ENCODE measurements at regions not wholly inside any gene's neighbourhood (a gene's known extent, or its start where the extent isn't known, plus 50 kb on each side); places are given as distances from the start of the nearest gene placed in this dataset.

- no peak for DNase-seq (ENCODE audit: low read depth)
Measured at GRCh38 chr21:16834791-16835190, 678.1 kb upstream of the CXADR start.

GRCh38 chr21:16837321-16837720 is 675.5 kb upstream of the CXADR start:
- no peak for DNase-seq (ENCODE audit: low read depth)

GRCh38 chr21:16837721-16838120 is 675.1 kb upstream of the CXADR start:
- DNase-seq (ENCODE audit: low read depth): no peak

- DNase-seq (ENCODE audit: low read depth): no peak
Measured at GRCh38 chr21:16838331-16838730, 674.5 kb upstream of the CXADR start.

- no peak for DNase-seq (ENCODE audit: low read depth)
Measured at GRCh38 chr21:16840538-16840937, 672.3 kb upstream of the CXADR start.

GRCh38 chr21:16841975-16842695 is 670.7 kb upstream of the CXADR start:
- DNase-seq (ENCODE audit: low read depth): no peak

- no peak for DNase-seq (ENCODE audit: low read depth)
Measured at GRCh38 chr21:16842696-16843035, 670.2 kb upstream of the CXADR start.

GRCh38 chr21:16847211-16847610 is 665.6 kb upstream of the CXADR start:
- no peak for DNase-seq (ENCODE audit: low read depth)

- no peak for DNase-seq (ENCODE audit: low read depth)
Measured at GRCh38 chr21:16851054-16851453, 661.8 kb upstream of the CXADR start.

- DNase-seq (ENCODE audit: low read depth): no peak
Measured at GRCh38 chr21:16855164-16855667, 657.6 kb upstream of the CXADR start.

- DNase-seq (ENCODE audit: low read depth): no peak
Measured at GRCh38 chr21:16863362-16863905, 649.4 kb upstream of the CXADR start.

GRCh38 chr21:16863908-16864307 is 648.9 kb upstream of the CXADR start:
- DNase-seq (ENCODE audit: low read depth): no peak

- no peak for DNase-seq (ENCODE audit: low read depth)
Measured at GRCh38 chr21:16865632-16866031, 647.2 kb upstream of the CXADR start.

GRCh38 chr21:16866851-16867250 is 646.0 kb upstream of the CXADR start:
- DNase-seq (ENCODE audit: low read depth): no peak

GRCh38 chr21:16870103-16870502 is 642.7 kb upstream of the CXADR start:
- DNase-seq (ENCODE audit: low read depth): no peak

- DNase-seq (ENCODE audit: low read depth): no peak
Measured at GRCh38 chr21:16872616-16873015, 640.2 kb upstream of the CXADR start.

GRCh38 chr21:16873176-16873575 is 639.7 kb upstream of the CXADR start:
- no peak for DNase-seq (ENCODE audit: low read depth)

- no peak for DNase-seq (ENCODE audit: low read depth)
Measured at GRCh38 chr21:16873596-16873995, 639.2 kb upstream of the CXADR start.

GRCh38 chr21:16879479-16879878 is 633.4 kb upstream of the CXADR start:
- no peak for DNase-seq (ENCODE audit: low read depth)

GRCh38 chr21:16891821-16892220 is 621.0 kb upstream of the CXADR start:
- no peak for DNase-seq (ENCODE audit: low read depth)

- no peak for DNase-seq (ENCODE audit: low read depth)
Measured at GRCh38 chr21:16900685-16901084, 612.2 kb upstream of the CXADR start.

GRCh38 chr21:16908077-16908476 is 604.8 kb upstream of the CXADR start:
- DNase-seq (ENCODE audit: low read depth): no peak

- DNase-seq (ENCODE audit: low read depth): no peak
Measured at GRCh38 chr21:16910435-16911165, 602.2 kb upstream of the CXADR start.

All from stimulated activated CD8-positive, alpha-beta memory T cell treated with anti-CD3 and anti-CD28 coated beads, Interleukin-4, amount 100 ng/mL, for 24 hours (primary cell).